GM23338 (cell line): ENCODE measurements at regions not wholly inside any gene's neighbourhood (a gene's known extent, or its start where the extent isn't known, plus 50 kb on each side); places are given as distances from the start of the nearest gene placed in this dataset.

ENCODE experiments used
- EZH2 ChIP-seq: fragments of 200-600 bp; sonication (generic); IDR thresholded peaks from one replicate; pipeline ENCODE4 v1.8.0; 2017; ENCODE audit warnings: antibody characterized with exemption, mild to moderate bottlenecking, low read depth; ENCODE audit not compliant: unreplicated experiment
- EZH2phosphoT487 ChIP-seq: fragments of 200-600 bp; sonication (generic); IDR thresholded peaks from one replicate; pipeline ENCODE4 v1.8.1; 2018; ENCODE audit warnings: antibody characterized with exemption; ENCODE audit not compliant: unreplicated experiment
- POLR2AphosphoS5 ChIP-seq: IDR thresholded peaks from 2 replicates; pipeline ENCODE4 v1.6.1; 2016; ENCODE audit warnings: antibody characterized with exemption, low read depth
- ZNF114 ChIP-seq: fragments of 250-450 bp; sonication (Bioruptor Pico); IDR thresholded peaks from 2 replicates; pipeline ENCODE4 v1.5.0; 2020; ENCODE audit warnings: mild to moderate bottlenecking, moderate library complexity
- TF ChIP-seq, protein P1 (sequence below), 2 experiments: fragments of 200-600 bp in 1 of 2; sonication (generic) in 1 of 2; conservative IDR thresholded peaks; 2 replicates each; pipeline versions ENCODE4 v1.5.1 to v1.6.1; 2016 to 2017; ENCODE audit warnings: antibody characterized with exemption in 2 of 2, low read depth in 2 of 2, mild to moderate bottlenecking in 2 of 2, moderate library complexity in 1 of 2
- TF ChIP-seq, protein P2 (sequence below): IDR thresholded peaks from one replicate; pipeline ENCODE4 v1.6.1; 2018; ENCODE audit warnings: antibody characterized with exemption; ENCODE audit not compliant: unreplicated experiment

DNA sequence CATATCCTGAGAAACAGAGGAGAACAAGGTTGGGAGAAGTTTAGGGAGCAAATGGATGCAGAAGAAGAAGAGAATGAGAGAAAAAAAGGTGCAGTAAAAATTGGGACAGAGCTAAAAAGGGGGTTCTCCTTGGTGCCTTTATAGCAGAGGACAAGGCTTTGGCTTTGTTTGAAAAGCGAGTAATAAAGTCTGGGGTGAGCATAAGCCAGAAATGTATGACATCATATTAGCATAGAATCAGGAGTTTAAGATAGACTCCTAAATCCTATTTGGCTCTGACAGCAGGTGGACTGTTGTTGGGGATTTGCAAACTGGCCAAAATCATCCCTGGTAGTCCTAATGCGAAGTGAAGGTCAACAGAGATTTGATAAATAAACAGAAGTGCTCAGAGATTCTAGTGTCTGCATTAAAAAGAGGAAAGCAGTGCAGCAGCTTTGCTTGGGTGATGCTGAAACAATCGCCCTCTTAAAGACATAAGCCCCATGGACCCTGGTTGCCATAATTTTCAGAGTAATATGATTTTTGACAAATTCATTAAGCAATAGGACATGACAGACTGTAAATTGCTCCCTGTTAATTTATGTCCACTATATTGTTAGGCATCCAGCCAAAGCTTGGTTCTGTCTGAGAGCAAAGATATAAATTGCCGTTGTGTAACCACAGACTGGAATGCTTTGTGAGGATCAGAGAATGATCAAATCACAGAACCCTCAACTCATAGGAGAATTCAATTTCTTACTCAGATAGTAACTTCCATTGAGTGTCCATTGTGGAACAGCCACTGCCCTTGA lies 385.0 kb upstream of the NFIA start:
- TF ChIP-seq, protein P1, sequence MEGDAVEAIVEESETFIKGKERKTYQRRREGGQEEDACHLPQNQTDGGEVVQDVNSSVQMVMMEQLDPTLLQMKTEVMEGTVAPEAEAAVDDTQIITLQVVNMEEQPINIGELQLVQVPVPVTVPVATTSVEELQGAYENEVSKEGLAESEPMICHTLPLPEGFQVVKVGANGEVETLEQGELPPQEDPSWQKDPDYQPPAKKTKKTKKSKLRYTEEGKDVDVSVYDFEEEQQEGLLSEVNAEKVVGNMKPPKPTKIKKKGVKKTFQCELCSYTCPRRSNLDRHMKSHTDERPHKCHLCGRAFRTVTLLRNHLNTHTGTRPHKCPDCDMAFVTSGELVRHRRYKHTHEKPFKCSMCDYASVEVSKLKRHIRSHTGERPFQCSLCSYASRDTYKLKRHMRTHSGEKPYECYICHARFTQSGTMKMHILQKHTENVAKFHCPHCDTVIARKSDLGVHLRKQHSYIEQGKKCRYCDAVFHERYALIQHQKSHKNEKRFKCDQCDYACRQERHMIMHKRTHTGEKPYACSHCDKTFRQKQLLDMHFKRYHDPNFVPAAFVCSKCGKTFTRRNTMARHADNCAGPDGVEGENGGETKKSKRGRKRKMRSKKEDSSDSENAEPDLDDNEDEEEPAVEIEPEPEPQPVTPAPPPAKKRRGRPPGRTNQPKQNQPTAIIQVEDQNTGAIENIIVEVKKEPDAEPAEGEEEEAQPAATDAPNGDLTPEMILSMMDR (conservative IDR thresholded peaks at IDR 0.05; ENCODE audit: low read depth in 2 of 2) = no peak
- TF ChIP-seq EZH2phosphoT487 = no peak
- no peak for TF ChIP-seq POLR2AphosphoS5
- no peak for TF ChIP-seq EZH2
- TF ChIP-seq ZNF114 (CRISPR knock-in tag) = no peak
- TF ChIP-seq, protein P2, sequence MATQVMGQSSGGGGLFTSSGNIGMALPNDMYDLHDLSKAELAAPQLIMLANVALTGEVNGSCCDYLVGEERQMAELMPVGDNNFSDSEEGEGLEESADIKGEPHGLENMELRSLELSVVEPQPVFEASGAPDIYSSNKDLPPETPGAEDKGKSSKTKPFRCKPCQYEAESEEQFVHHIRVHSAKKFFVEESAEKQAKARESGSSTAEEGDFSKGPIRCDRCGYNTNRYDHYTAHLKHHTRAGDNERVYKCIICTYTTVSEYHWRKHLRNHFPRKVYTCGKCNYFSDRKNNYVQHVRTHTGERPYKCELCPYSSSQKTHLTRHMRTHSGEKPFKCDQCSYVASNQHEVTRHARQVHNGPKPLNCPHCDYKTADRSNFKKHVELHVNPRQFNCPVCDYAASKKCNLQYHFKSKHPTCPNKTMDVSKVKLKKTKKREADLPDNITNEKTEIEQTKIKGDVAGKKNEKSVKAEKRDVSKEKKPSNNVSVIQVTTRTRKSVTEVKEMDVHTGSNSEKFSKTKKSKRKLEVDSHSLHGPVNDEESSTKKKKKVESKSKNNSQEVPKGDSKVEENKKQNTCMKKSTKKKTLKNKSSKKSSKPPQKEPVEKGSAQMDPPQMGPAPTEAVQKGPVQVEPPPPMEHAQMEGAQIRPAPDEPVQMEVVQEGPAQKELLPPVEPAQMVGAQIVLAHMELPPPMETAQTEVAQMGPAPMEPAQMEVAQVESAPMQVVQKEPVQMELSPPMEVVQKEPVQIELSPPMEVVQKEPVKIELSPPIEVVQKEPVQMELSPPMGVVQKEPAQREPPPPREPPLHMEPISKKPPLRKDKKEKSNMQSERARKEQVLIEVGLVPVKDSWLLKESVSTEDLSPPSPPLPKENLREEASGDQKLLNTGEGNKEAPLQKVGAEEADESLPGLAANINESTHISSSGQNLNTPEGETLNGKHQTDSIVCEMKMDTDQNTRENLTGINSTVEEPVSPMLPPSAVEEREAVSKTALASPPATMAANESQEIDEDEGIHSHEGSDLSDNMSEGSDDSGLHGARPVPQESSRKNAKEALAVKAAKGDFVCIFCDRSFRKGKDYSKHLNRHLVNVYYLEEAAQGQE = no peak
